HG02981 (cell line): ENCODE measurements at regions not wholly inside any gene's neighbourhood (a gene's known extent, or its start where the extent isn't known, plus 50 kb on each side); places are given as distances from the start of the nearest gene placed in this dataset.
A peak's percentile ranks its signal among the peaks of the same experiment; 100 is the strongest.
"Not testable (repeated sequence)": the region's sequence is repeated elsewhere in the genome, so short reads cannot be mapped to it uniquely, and the experiment has no call there.

Source experiments
- ATAC-seq: cut with Tn5 transposase; IDR thresholded peaks from one replicate; pipeline ENCODE4 v1.9.1; 2021; ENCODE audit warnings: mild to moderate bottlenecking, moderate library complexity; ENCODE audit not compliant: unreplicated experiment

GRCh38 chr3:17846466-17846865, 104.0 kb upstream of the TBC1D5 start:
- no peak for ATAC-seq

GRCh38 chr3:17845026-17845812, 102.8 kb upstream of the TBC1D5 start:
- ATAC-seq = no peak

DNA sequence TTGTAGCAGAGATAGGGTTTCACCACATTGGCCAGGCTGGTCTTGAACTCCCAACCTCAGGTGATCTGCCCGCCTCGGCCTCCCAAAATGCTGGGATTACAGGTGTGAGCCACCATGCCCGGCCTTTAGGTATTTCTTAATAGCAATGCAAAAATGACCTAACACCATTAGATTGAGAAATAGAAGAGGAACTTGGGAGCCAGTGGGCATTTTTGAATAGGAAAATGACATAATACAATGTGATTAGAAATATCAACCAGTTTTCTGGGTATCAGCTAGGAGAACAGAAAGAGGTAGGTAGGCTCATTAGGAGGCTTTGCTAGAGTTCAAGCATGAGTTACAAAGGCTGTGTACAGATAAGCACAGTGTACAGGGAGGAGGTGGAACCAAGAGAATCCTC, 101.8 kb upstream of the TBC1D5 start:
- no peak for ATAC-seq

DNA sequence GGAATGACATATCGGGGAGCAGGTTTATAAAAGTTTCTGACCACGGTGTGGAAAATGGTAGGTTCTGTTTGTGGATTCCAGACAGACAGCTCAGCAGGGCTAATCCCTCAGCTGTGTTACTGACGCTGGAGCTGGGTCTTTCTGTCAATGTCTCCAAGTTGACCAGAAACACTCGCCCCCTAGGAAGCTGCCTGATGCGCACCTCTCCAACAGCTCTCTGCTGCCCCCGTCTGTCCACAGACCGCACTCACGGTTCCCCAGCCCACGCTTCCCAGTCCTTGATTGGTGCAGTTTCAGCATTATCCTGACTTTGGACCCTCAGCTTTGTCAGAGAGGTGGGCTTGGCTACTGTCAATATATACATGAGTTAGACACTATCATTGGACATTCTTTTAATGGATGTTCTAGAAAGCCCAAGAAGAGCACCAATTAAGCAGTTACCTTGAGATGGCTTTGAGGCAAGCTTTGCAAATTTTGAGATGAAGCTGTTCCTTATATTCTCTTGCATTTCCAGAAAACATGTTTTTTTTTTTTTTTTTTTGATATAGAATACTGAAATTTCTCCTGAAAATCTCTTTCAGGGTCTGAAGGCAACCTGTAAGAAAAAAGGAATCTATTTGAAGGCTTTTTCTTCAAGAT, 98.9 kb upstream of the TBC1D5 start:
- peak; percentile 89 for ATAC-seq

GRCh38 chr3:17840651-17841050, 98.2 kb upstream of the TBC1D5 start:
- ATAC-seq = no peak

- no peak for ATAC-seq
Observed at GRCh38 chr3:17840126-17840525, 97.7 kb upstream of the TBC1D5 start.

DNA sequence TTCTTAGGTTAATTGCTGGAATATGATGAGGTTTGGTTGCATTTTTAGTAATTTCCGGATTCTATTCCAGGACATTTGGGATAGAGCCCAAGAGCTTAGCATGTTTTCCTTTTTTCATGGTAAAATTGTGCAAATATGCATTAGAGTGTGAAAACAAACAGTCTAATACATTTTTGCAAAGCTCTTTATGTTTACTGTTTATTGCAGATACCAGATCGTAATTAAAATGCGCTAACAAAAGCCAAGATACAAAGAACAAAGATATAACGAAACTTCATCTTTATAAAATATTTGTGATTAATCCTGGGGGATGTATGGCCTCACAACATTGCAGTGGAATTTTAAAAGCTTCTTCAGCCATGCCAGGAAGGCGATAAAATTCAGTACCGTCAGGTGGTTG, 94.5 kb upstream of the TBC1D5 start:
- ATAC-seq = no peak

DNA sequence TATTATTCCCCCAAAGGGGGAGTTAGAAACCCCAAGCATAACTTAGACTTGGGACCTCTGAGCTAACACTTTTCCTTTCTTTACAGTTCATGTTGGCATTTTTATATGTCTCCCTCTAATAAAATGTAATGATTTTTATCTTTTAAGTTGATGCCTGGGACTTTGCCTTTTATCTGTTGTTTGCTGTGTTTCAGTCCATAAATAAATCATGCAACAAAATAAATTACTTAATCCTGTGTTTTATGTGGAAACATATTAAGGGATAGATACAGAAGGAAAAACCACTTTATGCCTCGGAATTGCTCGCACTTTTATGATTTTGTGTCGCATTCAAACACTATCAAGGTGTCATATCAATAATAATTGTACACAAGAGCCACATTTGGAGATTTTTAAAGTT, 93.7 kb upstream of the TBC1D5 start:
- no peak for ATAC-seq

DNA sequence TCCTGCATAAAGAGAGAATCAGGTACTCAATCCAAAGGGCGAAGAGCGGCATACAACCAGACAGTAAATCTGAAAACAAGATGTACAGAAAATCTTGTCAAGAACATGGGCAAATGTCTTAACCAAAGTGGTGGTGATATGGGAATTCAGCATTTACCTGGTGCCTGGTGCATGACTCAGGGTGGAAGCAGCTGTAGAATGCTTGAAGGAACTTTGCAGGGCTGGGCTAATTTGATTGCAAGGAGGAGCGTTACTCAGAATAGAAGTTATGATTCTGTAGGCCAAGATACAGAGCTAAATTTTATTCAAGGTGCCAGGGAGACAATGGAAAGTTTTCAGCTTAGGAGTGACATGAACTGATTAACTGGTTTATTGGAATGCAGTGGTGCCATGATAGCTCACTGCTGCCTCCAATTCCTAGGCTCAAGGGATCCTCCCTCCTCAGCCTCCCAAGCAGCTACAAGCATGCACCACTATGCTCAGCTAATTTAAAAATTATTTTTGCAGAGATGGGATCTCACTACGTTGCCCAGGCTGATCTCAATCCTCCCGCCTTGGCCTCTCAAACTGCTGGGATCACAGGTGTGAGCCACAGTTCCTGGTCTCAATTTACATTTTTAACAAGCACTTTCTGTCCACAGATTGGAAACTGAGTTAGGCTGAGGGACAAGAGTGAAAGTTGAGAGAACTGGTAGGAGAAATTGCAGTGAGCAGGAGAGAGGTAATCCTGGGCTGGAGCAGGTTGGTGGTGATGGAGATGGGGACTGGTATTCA, 91.5 kb upstream of the TBC1D5 start:
- ATAC-seq = no peak

- ATAC-seq = no peak
Observed at GRCh38 chr3:17832016-17832415, 89.6 kb upstream of the TBC1D5 start.

DNA sequence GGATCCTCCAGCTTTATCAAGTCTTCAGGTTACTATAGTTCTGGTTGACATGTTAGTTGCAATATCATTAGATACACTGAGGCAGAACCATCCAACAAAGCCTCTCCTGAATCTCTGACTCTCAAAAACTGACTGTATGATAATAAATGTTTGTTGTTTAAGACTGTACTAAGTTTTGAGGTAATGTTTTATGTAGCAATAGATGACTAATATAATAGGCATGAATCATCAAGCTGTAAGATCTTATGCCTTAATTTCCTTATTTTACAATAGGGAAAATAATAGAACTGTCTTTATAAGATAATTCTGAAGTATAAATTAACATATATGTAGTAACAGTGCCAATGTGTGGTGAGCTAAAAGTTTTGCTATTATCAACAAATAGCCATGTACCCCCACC, 88.9 kb upstream of the TBC1D5 start:
- ATAC-seq = no peak

GRCh38 chr3:17830788-17831187, 88.4 kb upstream of the TBC1D5 start:
- no peak for ATAC-seq

DNA sequence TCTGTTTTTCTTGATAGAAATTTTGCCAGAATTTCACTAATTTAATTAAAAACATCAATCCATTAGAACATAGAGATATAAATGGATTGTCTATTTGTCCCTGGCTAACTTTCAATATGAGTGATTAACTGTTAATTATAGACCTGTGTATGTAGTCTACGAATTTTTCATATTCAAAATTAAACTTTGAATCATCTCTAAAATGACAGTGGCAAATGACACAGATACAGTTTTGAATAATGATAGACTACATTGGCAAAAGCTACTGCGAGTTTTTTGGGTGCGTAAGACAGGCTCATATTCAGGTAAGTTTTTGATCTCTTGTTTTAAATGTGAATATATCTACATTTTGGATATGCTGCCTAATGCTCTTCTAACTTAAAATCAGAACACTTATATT, 86.0 kb upstream of the TBC1D5 start:
- ATAC-seq = no peak

DNA sequence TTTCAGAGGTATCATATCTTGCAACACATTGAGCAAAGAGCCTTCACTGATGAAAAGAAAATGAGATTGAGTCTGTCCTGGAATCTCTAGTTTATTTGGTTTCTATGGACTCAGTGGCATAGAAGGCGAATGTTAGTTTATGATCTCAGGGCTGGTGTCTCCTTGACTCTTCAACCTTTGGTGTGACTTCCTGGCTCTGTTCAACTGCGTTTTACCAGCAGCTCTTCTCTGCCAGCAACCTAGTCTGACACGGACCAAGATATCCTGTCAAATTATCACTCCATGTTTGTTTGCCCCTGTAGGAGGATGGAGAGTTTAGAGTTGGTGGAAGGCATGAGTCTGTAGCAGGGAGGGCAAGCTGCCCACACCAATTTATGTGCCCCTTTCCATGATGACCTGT, 82.9 kb upstream of the TBC1D5 start:
- ATAC-seq = no peak

GRCh38 chr3:17823816-17824215, 81.4 kb upstream of the TBC1D5 start:
- ATAC-seq = no peak

GRCh38 chr3:17823036-17823435, 80.6 kb upstream of the TBC1D5 start:
- no peak for ATAC-seq

- ATAC-seq = no peak
Observed at GRCh38 chr3:17820704-17821103, 78.3 kb upstream of the TBC1D5 start.

GRCh38 chr3:17820275-17820674, 77.8 kb upstream of the TBC1D5 start:
- no peak for ATAC-seq

DNA sequence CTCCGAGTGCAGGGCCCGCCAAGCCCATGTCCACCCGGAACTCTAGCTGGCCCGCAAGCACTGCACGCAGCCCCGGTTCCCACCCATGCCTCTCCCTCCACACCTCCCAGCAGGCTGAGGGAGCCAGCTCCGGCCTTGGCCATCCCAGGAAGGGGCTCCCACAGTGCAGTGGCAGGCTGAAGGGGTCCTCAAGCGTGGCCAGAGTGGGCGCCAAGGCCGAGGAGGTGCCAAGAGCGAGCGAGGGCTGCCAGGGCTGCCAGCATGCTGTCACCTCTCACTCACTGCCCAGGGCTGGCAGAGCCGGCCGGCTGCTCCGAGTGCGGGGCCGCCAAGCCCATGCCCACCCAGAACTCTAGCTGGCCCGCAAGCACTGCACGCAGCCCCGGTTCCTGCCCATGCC, 75.5 kb upstream of the TBC1D5 start:
- ATAC-seq = not testable (repeated sequence)

DNA sequence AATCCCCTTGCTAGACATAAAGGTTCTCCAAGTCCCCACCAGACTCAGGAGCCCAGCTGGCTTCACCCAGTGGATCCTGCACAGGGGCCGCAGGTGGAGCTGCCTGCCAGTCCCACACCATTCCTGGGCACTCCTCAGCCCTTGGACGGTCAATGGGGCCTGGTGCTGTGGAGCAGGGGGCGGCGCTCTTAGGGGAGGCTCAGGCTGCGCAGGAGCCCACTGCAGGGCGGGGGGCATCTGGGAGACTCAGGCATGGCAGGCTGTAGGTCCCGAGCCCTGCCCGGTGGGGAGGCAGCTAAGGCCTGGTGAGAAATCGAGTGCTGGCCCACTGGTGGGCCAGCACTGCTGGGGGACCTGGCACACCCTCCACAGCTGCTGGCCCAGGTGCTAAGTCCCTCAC, 75.1 kb upstream of the TBC1D5 start:
- no peak for ATAC-seq

DNA sequence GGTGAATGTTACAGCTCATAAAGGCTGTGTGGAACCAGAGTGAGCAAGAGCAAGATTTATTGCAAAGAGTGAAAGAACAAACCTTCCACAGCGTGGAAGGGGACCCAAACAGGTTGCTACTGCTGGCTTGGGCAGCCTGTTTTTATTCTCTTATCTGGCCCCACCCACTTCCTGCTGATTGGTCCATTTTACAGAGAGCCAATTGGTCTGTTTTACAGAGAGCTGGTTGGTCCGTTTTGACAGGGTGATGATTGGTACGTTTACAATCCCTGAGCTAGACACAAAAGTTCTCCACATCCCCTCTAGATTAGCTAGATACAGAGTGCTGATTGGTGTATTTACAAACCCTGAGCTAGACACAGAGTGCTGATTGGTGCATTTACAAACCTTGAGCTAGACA, 74.4 kb upstream of the TBC1D5 start:
- ATAC-seq = not testable (repeated sequence)

DNA sequence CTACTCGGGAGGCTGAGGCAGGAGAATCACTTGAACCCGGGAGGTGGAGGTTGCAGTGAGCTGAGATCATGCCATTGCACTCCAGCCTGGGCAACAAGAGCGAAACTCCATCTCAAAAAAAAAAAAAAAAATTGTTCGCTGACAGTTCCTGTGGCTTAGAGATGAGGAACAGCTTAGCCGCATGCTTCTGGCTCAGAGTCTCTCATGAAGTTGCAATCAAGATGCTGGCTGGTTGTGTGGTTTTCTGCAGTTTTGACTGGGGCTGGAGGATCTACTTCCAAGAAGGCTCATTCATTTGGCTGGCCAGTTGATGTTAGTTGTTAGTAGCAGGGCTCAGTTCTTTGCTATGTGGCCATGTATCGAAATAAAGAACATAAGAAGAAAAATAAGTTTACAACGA, 69.9 kb upstream of the TBC1D5 start:
- not testable (repeated sequence) for ATAC-seq
